OCI-LY7 (cell line): ENCODE measurements at regions not wholly inside any gene's neighbourhood (a gene's known extent, or its start where the extent isn't known, plus 50 kb on each side); places are given as distances from the start of the nearest gene placed in this dataset.

Experiments
- EZH2phosphoT487 ChIP-seq: fragments of 200-600 bp; sonication (generic); IDR thresholded peaks from 2 replicates; pipeline ENCODE4 v1.6.1; 2018; ENCODE audit warnings: low read depth, borderline replicate concordance, mild to moderate bottlenecking, mixed run types, antibody characterized with exemption, low read length, moderate library complexity, mixed read lengths
- TF ChIP-seq, protein P1 (sequence below): fragments of 200-600 bp; sonication (generic); conservative IDR thresholded peaks from 2 replicates; pipeline ENCODE4 v1.5.1; 2014; ENCODE audit warnings: mild to moderate bottlenecking, antibody characterized with exemption, low read length, moderate library complexity, mixed read lengths

DNA sequence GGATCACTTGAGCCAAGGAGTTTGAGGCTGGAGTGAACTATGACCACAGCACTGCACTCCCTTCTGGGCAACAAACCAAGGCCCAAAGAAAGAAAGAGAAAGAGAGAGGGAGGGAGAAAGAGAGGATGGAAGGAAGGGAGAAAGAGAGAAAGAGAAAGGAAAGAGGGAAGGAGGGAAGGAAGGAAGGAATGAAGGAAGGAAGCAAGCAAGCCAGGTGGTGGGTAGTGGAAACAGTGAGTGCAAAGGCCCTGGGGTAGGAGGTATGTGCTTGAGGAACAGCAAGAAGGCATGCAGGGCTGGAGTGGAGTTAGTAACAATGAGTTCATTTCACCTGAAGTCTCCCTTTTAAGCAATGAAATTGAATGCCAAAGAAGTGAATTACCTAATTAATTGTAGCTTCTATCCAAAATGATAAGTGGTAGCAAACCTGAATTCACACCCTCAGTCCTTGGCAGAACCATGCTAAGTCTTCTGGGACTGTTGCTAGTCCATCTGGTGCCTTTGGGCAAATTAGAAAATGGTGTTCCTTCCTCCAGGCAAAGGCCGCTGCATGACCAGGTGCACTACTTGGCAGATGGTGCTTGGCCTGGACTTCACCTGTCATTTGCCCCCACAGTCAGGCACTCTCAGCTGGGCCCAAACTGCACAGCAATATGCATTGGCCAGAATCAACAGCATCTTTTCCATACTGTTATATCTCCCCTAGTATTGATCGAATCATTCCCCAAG lies 67.4 kb upstream of the MPP7 start:
- TF ChIP-seq, protein P1, sequence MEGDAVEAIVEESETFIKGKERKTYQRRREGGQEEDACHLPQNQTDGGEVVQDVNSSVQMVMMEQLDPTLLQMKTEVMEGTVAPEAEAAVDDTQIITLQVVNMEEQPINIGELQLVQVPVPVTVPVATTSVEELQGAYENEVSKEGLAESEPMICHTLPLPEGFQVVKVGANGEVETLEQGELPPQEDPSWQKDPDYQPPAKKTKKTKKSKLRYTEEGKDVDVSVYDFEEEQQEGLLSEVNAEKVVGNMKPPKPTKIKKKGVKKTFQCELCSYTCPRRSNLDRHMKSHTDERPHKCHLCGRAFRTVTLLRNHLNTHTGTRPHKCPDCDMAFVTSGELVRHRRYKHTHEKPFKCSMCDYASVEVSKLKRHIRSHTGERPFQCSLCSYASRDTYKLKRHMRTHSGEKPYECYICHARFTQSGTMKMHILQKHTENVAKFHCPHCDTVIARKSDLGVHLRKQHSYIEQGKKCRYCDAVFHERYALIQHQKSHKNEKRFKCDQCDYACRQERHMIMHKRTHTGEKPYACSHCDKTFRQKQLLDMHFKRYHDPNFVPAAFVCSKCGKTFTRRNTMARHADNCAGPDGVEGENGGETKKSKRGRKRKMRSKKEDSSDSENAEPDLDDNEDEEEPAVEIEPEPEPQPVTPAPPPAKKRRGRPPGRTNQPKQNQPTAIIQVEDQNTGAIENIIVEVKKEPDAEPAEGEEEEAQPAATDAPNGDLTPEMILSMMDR: no peak
- no peak for TF ChIP-seq EZH2phosphoT487
